GM23338 (cell line): ENCODE measurements at regions not wholly inside any gene's neighbourhood (a gene's known extent, or its start where the extent isn't known, plus 50 kb on each side); places are given as distances from the start of the nearest gene placed in this dataset.

Experiments used
- ATAC-seq: fragments of 200-7000 bp; cut with Tn5 transposase; 3 replicates; pipeline ENCODE4 v1.9.1; 2020
- DNase-seq: peaks from one replicate; pipeline ENCODE4 v3.0.0-alpha.2; 2015; ENCODE audit warnings: low spot score
- H2AFZ ChIP-seq: fragments of 200-600 bp; sonication (generic); 2 replicates; pipeline ENCODE4 v1.8.0; 2016; ENCODE audit warnings: antibody characterized with exemption, mild to moderate bottlenecking, moderate library complexity
- H3F3A ChIP-seq: fragments of 200-600 bp; sonication (generic); replicated peaks from 2 replicates; pipeline ENCODE4 v1.8.0; 2017; ENCODE audit warnings: antibody characterized with exemption, mixed run types, low read depth
- H3K27ac ChIP-seq: fragments of 200-600 bp; sonication (generic); 2 replicates; pipeline ENCODE4 v1.6.1; 2016; ENCODE audit warnings: low read depth
- H3K27me3 ChIP-seq: fragments of 200-600 bp; sonication (generic); 2 replicates; pipeline ENCODE4 v1.8.0; 2016; ENCODE audit warnings: mild to moderate bottlenecking, mixed run types, moderate library complexity; ENCODE audit not compliant: insufficient read depth
- H3K36me3 ChIP-seq: fragments of 200-600 bp; sonication (generic); 2 replicates; pipeline ENCODE4 v1.8.0; 2016; ENCODE audit warnings: mild to moderate bottlenecking; ENCODE audit not compliant: insufficient read depth
- H3K4me1 ChIP-seq: fragments of 200-600 bp; sonication (generic); 2 replicates; pipeline ENCODE4 v1.8.0; 2016; ENCODE audit warnings: mild to moderate bottlenecking, moderate library complexity; ENCODE audit not compliant: insufficient read depth
- H3K4me2 ChIP-seq: fragments of 200-600 bp; sonication (generic); 2 replicates; pipeline ENCODE4 v1.7.1; 2017; ENCODE audit warnings: mixed run types
- H3K4me3 ChIP-seq: fragments of 200-600 bp; sonication (generic); 2 replicates; pipeline ENCODE4 v1.6.1; 2016; ENCODE audit warnings: mixed run types
- H3K79me2 ChIP-seq: fragments of 200-600 bp; sonication (generic); replicated peaks from 2 replicates; pipeline ENCODE4 v1.8.0; 2017; ENCODE audit warnings: mild to moderate bottlenecking; ENCODE audit not compliant: insufficient read depth
- H3K9me2 ChIP-seq: fragments of 200-600 bp; sonication (generic); 2 replicates; pipeline ENCODE4 v1.8.0; 2017; ENCODE audit not compliant: insufficient read depth
- H4K20me1 ChIP-seq: fragments of 200-600 bp; sonication (generic); replicated peaks from 2 replicates; pipeline ENCODE4 v1.8.0; 2017; ENCODE audit warnings: mild to moderate bottlenecking; ENCODE audit not compliant: insufficient read depth
- H3K27ac Mint-ChIP-seq: 2 replicates; pipeline ENCODE4 v1.8.0; 2020; ENCODE audit warnings: inconsistent platforms, mild to moderate bottlenecking, moderate library complexity, mixed read lengths
- H3K27me3 Mint-ChIP-seq: 3 replicates; pipeline ENCODE4 v1.8.0; 2022; ENCODE audit warnings: low read depth, mild to moderate bottlenecking, moderate library complexity, mixed read lengths, inconsistent platforms; ENCODE audit not compliant: insufficient read depth, poor library complexity
- H3K36me3 Mint-ChIP-seq: 3 replicates; pipeline ENCODE4 v1.8.0; 2021; ENCODE audit warnings: low read depth, mild to moderate bottlenecking, inconsistent platforms, moderate library complexity, mixed read lengths
- H3K4me1 Mint-ChIP-seq: 3 replicates; pipeline ENCODE4 v1.8.0; 2020; ENCODE audit warnings: mild to moderate bottlenecking, inconsistent platforms, mixed read lengths
- H3K4me3 Mint-ChIP-seq: 3 replicates; pipeline ENCODE4 v1.8.0; 2021; ENCODE audit warnings: moderate library complexity, mild to moderate bottlenecking, inconsistent platforms, mixed read lengths
- H3K9me3 Mint-ChIP-seq: 3 replicates; pipeline ENCODE4 v1.8.0; 2020; ENCODE audit warnings: moderate library complexity, mild to moderate bottlenecking, inconsistent platforms, mixed read lengths
- CREB1 ChIP-seq: fragments of 250-450 bp; sonication (Bioruptor Pico); IDR thresholded peaks from 2 replicates; pipeline ENCODE4 v1.5.0; 2020; ENCODE audit warnings: low read depth, mild to moderate bottlenecking, moderate library complexity
- REST ChIP-seq: IDR thresholded peaks from one replicate; pipeline ENCODE4 v1.6.1; 2018; ENCODE audit warnings: antibody characterized with exemption; ENCODE audit not compliant: unreplicated experiment
- ZNF462 ChIP-seq: fragments of 250-450 bp; sonication (Bioruptor Pico); IDR thresholded peaks from 2 replicates; pipeline ENCODE4 v1.5.0; 2020; ENCODE audit warnings: mild to moderate bottlenecking, moderate library complexity

DNA sequence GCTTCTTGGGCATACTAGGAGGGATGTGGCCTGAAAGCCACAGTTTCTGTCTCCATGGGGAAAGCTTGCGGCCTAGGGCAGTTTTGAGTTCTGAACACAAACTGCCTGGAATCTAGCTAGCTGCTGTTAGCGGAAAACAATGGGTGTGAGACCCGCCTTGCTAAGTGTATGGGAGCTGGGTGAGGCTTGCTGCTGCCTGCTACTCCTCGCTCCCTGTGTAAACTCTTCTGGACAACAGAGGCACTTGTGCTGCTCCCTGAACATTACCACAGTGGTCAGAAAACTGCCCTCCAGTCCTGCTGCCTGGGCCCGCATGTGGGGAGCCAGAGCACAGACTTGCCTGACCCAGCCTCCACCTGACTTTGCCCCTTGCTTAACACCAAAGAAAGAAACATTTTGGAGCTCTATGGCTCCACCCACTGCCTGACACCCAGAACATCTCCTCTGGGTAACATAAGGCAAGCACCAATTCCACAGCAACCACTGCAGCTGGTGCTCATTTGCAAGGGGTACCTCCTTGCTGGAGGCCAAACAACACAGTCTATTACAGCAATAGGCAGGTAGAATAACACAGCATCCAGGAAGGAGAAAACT, 766.3 kb upstream of the RAG2 start (continued):
- TF ChIP-seq REST = no peak

DNA sequence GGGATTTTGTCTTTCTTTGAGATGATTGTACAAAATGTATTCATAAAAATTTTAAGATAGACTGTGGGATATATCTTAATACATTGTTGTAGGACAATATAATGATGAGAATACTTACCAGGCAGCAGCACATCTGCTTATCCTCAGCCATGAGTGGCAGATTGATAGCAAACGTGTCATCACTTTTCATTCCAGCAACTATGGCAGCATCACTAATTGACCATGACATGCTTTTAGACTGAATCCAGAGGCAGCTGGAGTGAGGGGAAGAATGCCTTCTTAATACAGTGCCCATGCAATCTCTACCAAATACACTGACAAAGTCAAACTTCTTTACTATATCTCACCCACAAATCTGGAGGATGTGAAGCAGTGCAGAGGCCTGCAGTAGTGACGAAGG, 755.2 kb upstream of the RAG2 start:
- Mint-ChIP-seq H3K27ac (no peak overlapping the region), H3K27me3 (peaks cover 2% of the 10 kb centered on the region), H3K9me3 (peaks cover 85% of the 10 kb centered on the region), H3K4me1 (no peaks in the 10 kb centered on the region), H3K4me3 (no peak overlapping the region), H3K36me3 (peaks cover 28% of the 10 kb centered on the region)
- Histone ChIP-seq H3K79me2 (no peaks in the 10 kb centered on the region), H3K27me3 (no peaks in the 10 kb centered on the region), H4K20me1 (no peaks in the 10 kb centered on the region), H3K36me3 (peaks cover 7% of the 10 kb centered on the region; the same call in 1 of the 2 replicates), H3K4me2 (no peak overlapping the region), H3K27ac (no peak overlapping the region), H3K4me1 (no peaks in the 10 kb centered on the region), H2AFZ (no peak overlapping the region), H3F3A (peaks cover 6% of the 10 kb centered on the region), H3K4me3 (no peak overlapping the region), H3K9me2 (no peaks in the 10 kb centered on the region)
- ATAC-seq (no peak), DNase-seq (no peak)
- TF ChIP-seq CREB1 = no peak

DNA sequence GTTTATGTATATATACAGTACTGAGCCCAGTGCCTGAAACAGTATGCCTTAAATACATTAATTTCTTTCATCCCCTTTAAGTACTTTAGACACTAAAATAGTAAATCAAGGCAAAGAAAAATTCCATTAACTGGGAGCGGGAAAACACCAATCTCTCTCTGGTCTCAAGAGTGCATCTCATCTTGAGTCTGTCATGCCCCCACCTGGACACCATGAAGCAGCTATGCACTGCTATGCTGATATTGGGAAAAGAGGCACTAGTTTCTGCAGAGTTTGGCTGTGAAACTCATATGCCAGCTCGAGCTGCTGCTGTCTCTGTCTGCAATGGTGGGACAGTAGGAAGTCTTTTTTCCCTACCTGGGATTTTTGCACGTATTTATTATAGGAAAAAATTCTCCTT, 754.4 kb upstream of the RAG2 start:
- no peaks in the 10 kb centered on the region for H3K9me2 ChIP-seq
- Mint-ChIP-seq H3K4me3 (no peak overlapping the region), H3K9me3 (peaks cover 78% of the 10 kb centered on the region), H3K27ac (no peak overlapping the region), H3K4me1 (no peaks in the 10 kb centered on the region), H3K36me3 (peaks cover 22% of the 10 kb centered on the region), H3K27me3 (peaks cover 2% of the 10 kb centered on the region)
- H3F3A ChIP-seq = peaks cover 6% of the 10 kb centered on the region
- no peak overlapping the region for H3K4me2 ChIP-seq
- no peaks in the 10 kb centered on the region for H4K20me1 ChIP-seq
- no peak for TF ChIP-seq ZNF462 (CRISPR knock-in tag)
- H3K79me2 ChIP-seq = no peaks in the 10 kb centered on the region
- no peaks in the 10 kb centered on the region for H3K4me1 ChIP-seq
- ATAC-seq (no peak), DNase-seq (no peak)
- no peak overlapping the region for H3K4me3 ChIP-seq
- H3K36me3 ChIP-seq = peaks cover 7% of the 10 kb centered on the region; the same call in 1 of the 2 replicates
- H3K27me3 ChIP-seq = no peaks in the 10 kb centered on the region
- H3K27ac ChIP-seq = no peak overlapping the region
- no peak overlapping the region for H2AFZ ChIP-seq
